Esophagus muscularis mucosa (tissue), 3 donors: ENCODE measurements at regions not wholly inside any gene's neighbourhood (a gene's known extent, or its start where the extent isn't known, plus 50 kb on each side); places are given as distances from the start of the nearest gene placed in this dataset.

Source experiments
- CTCF ChIP-seq, 3 experiments: fragments of 200-600 bp in 2 of 3; fragments of 450-650 bp in 1 of 3; sonication (generic) in 2 of 3; IDR thresholded peaks; one replicate each; pipeline ENCODE4 v1.5.1; 2017 to 2019; ENCODE audit warnings: antibody characterized with exemption in 3 of 3, mild to moderate bottlenecking in 2 of 3, moderate library complexity in 1 of 3
- POLR2A ChIP-seq: fragments of 450-650 bp; IDR thresholded peaks from one replicate; pipeline ENCODE4 v1.6.1; 2017; ENCODE audit warnings: antibody characterized with exemption, moderate library complexity, mild to moderate bottlenecking, low read depth

- TF ChIP-seq CTCF (IDR thresholded peaks at IDR 0.05), result no peak
- no peak for TF ChIP-seq POLR2A
Observed at GRCh38 chr7:119123326-119123725, 898.8 kb downstream of the ANKRD7 start.
